ENCODE measurements at regions not wholly inside any gene's neighbourhood (a gene's known extent, or its start where the extent isn't known, plus 50 kb on each side); places are given as distances from the start of the nearest gene placed in this dataset.

DNA sequence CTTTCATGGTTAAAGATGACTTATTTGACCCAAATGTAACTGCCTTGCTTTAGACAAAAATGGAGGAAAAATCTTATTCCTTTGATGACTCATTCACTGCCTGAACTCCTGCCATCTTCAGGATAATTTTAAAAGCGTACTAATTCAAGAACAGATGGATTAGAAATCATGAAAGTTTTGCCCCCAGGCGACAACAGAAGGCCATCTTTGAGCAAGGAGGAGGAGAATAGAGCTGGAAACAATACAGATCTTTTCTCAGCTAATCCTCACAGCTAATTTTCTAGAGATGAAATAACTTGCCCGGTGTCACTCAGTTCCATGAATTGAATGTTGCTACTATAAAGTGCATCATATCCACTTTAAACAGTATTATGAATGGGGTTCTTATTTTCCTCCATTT, 324.7 kb upstream of the RARB start:
- TF ChIP-seq NR2C1 (IDR thresholded peaks at IDR 0.05) (no peak), YY1 (IDR thresholded peaks at IDR 0.05; ENCODE audit: low read depth, low read length) (no peak), ZZZ3 (IDR thresholded peaks at IDR 0.05; ENCODE audit: control insufficient read depth, insufficient read length, low read depth) (no peak)
- TF ChIP-seq, protein P1, sequence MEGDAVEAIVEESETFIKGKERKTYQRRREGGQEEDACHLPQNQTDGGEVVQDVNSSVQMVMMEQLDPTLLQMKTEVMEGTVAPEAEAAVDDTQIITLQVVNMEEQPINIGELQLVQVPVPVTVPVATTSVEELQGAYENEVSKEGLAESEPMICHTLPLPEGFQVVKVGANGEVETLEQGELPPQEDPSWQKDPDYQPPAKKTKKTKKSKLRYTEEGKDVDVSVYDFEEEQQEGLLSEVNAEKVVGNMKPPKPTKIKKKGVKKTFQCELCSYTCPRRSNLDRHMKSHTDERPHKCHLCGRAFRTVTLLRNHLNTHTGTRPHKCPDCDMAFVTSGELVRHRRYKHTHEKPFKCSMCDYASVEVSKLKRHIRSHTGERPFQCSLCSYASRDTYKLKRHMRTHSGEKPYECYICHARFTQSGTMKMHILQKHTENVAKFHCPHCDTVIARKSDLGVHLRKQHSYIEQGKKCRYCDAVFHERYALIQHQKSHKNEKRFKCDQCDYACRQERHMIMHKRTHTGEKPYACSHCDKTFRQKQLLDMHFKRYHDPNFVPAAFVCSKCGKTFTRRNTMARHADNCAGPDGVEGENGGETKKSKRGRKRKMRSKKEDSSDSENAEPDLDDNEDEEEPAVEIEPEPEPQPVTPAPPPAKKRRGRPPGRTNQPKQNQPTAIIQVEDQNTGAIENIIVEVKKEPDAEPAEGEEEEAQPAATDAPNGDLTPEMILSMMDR (IDR thresholded peaks at IDR 0.05 in 2 of 3, conservative IDR thresholded peaks at IDR 0.05 in 1 of 3; ENCODE audit: control insufficient read depth in 2 of 3, extremely low read depth in 1 of 3, insufficient read depth in 1 of 3, low read depth in 3 of 3, low read length in 3 of 3), result no peak
- TF ChIP-seq, protein P2, sequence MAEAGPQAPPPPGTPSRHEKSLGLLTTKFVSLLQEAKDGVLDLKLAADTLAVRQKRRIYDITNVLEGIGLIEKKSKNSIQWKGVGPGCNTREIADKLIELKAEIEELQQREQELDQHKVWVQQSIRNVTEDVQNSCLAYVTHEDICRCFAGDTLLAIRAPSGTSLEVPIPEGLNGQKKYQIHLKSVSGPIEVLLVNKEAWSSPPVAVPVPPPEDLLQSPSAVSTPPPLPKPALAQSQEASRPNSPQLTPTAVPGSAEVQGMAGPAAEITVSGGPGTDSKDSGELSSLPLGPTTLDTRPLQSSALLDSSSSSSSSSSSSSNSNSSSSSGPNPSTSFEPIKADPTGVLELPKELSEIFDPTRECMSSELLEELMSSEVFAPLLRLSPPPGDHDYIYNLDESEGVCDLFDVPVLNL (IDR thresholded peaks at IDR 0.05; ENCODE audit: low read depth, low read length), result no peak

Data from GM12878 (cell line).